GM18508 (cell line): ENCODE measurements at regions not wholly inside any gene's neighbourhood (a gene's known extent, or its start where the extent isn't known, plus 50 kb on each side); places are given as distances from the start of the nearest gene placed in this dataset.

Experiments used
- ATAC-seq: cut with Tn5 transposase; IDR thresholded peaks from one replicate; pipeline ENCODE4 v1.9.1; 2021; ENCODE audit warnings: moderate number of reproducible peaks; ENCODE audit not compliant: insufficient read depth, unreplicated experiment

DNA sequence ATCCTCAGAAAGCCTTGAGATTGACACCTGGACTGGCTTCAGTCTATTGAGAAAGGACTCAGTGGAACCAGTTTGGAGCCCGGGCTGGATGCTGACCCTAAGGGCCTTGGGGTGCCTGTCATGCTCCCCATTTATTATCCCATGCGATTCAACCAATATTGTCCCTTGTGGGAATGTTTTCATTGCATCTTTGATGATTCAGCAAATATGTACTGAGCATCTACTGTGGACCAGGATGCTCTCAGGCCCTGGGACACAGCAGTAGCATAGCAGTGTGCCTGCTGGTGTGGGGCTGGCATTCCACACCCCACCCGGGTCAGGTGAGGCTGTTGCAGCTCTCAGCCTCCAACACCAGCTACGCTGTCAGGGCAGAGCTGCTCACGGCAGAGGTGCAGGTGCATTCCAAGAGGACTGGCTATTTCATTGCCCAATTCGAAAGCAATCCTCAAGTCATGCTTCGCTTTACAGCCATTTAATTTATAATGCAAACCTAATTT is 586.0 kb downstream of the TCERG1L start:
- ATAC-seq = no peak

- ATAC-seq = no peak
Observed at GRCh38 chr10:130726996-130727725, 584.4 kb downstream of the TCERG1L start.

DNA sequence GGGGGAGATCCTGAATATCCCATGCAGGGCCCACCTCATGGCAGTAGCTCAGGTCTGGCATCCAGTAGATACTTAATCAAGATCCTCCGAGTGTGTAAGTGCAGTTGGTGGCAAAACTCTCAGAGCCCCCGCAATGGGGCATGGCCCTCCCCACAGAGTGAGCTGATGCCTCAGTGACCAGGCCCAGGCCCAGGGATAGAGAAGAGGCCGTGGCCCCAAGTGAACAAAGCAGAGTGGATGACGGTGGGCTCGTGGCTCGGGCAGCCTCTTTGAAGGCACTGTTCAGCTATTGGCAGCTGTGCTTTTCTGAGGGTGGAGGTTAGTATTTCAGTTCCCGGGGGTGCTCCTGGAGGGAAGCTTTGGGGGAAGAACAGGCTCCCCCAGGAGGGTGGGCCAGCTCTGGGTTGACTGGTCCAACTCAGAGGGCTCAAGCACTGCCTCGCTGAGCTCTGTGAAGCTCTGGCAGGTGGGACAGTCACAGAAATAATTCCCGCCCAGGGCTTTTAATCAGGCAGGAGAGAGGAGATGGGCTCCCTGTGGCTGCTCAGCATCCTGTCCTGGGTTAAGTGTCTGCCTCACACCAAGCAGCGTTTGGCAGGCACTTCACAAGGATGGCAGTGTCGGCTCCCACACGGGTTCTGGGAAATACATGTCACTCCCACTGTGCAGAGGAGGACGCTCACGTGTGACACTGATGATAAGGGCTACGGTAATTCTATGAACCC is 583.6 kb downstream of the TCERG1L start:
- no peak for ATAC-seq

- no peak for ATAC-seq
Observed at GRCh38 chr10:130728531-130729215, 582.8 kb downstream of the TCERG1L start.

GRCh38 chr10:130729876-130730275 is 581.6 kb downstream of the TCERG1L start:
- no peak for ATAC-seq

- ATAC-seq = no peak
Observed at GRCh38 chr10:130737186-130737585, 574.3 kb downstream of the TCERG1L start.

DNA sequence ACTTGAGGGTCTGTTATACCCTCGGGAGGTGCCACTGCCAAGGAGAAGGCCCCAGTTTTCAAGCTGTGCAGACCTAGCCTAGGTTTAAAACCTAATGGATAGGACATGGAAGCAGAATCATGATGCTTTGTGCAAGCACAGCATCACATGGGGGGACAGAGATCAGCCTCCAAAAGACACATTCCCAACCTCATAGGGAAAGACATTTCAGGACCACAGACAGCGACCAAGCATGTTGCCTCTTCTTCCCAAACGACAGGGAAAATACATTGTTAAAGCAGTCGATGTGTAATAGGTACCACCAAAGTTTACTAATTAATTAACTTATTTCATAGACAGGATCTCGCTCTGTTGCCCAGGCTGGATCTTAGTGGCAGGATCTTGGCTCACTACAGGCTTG is 573.9 kb downstream of the TCERG1L start:
- no peak for ATAC-seq

DNA sequence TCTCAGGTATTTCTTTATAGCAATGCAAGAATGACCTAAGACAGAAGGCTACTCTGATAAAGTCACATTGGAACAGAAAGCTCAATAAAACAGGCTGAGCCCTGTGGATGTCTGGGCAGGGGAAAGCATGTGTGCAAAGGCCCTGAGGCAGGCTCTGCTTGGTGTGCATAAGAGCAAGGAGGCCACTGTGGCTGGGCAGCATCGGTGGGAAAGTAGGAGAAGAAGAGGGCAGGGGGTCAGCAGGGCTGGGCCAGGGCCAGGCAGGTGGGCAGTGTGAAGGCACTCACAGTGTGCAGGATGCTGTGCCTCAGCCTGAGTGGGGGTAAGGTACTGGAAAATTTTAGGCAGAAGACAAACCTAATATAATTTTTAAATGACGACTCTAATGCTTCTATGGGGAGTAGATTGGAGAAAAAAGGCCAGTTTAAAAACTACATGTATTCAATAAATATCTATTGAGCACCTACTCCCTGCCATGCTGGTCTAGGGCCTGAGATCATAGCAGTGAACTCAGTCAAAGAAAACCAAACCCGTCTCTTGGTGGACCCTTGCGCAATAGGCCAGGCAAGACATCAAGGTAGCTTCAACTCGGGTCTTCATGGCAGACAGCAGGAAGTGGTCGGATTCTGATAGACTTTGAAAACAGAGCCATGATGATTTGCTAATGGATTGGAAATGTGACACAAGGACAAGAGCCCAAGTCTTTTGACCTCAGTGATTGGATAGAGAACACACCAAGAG is 572.3 kb downstream of the TCERG1L start:
- ATAC-seq = no peak

- no peak for ATAC-seq
Observed at GRCh38 chr10:130739757-130740145, 571.8 kb downstream of the TCERG1L start.

GRCh38 chr10:130740166-130740565 is 571.4 kb downstream of the TCERG1L start:
- ATAC-seq = no peak

DNA sequence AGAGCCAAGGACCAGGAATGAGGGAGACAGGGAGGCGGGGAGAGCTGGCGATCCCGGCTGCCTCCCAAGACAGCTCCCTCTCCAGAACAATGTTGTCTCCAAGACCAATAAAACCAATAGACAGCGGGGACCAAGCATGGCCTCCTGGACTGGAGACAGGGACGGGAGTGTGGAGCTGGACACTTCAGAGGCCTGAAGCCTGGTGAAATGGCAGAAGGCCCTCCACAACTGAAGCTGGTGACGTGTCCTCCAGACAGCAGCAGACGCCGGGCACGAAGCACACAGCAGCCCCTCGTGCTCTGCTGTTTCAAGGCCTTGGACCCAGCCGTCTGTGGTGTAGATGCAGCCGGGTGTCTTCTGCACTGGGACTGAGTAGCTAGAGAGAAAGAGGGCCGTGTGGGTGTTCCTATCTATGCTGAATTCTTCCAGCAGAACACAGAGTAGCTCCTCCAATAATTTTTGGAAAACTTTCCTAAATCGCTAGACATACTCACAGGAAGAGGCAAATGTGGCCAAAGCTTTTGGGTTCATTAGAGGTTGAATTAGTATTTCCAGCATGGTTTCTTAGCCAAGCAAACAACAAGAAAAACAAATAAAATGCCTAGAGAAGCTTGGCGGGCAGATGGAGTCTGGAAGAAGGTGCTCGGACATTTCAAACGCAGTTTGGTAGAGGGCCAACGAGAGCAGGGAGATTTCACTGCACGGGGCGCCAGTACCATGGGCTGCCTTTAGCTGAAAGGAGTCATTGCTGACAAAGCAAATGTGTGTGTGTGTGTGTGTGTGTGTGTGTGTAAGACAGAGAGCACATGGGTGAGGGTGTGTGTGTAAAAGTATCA is 570.4 kb downstream of the TCERG1L start:
- ATAC-seq = no peak

DNA sequence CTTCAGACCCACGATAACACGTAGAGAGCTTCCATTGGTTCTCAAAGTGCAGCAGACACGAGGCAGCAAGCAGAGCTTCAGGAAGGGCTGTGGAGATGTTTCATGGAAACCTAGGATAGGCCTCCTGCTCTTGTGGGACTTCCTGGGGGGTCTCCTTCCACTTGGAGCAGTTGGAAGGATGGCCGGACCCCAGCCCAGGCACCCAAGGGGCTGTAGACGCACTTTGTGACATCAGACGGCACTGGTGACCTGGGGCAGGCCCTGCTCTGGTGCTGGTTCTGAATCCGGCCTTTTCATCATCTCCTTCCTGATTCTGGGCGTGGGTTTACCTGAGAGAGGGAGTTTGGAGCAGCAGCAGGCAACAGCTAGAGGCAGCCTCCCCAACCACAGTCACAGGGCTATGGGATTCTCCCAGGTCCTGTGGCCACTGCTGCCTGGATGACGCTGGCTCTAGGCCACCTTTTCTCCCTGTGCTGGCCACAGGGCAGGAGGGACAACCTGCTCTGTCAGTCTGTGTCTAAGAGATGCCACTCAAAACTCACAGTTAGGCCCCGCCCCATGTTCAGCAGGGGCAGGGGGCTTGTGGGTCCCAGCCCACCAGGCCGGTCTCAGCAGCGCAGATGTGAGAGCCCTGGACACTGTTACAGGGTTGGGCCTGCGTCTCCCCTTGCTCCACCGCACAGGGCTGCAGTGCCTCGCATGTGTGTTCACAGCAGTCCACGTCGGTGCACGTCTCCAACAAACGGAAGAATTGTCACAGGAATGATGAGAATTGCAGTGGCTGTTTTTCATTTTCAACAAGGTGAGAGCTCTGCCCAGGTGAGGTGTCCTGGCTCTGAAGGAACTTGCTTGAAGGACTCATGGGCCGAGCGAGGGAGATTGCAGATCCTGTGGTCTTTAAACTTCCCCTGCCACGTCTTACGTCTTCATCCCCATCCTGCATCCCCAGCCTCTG is 569.3 kb downstream of the TCERG1L start:
- no peak for ATAC-seq

GRCh38 chr10:130742941-130743675 is 568.4 kb downstream of the TCERG1L start:
- ATAC-seq = no peak

DNA sequence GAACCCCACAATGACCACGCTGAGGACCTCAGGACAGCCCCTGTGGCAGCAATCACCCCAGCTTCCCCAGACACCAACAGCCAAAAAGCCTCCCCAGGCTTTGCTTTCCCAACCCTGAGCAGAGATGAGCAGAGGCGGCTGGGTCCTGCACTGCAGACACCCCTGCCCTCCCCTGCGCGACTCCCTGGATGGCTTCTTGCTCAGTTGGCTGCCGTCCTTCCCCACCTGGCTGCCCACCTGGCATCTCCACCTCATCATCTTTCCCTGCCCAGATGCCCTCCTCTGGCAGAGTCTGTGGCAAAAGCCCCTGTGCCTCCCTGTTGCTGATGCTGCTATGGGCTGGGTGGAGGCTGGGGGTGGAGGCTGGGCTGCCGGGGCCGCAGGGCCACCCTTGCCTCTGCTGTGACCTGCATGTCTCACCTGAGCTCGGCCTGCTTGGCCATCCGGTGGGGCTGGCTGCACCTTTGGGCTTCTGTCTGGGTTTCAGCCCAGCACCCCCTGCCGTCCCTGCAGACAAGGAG is 567.7 kb downstream of the TCERG1L start:
- ATAC-seq = no peak

DNA sequence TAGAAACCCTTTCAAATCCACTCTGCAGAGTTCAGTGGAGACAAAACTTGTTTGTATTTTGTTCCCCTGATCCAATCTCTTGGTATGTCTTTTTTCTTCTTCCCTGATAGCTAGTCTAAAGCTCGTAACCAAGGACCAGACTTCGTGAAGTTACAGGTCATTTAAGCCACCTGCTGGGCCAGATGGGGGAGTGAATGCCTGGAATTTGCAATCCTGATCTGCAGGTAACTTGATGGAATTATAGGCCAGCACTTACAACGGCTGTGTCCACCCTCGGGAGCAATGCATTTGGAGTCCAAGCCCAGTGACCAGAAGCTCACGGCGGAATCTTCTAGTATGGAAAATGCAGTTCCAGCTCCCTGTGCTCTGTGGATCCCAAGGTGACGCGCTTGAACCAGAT is 566.9 kb downstream of the TCERG1L start:
- ATAC-seq = no peak

- ATAC-seq = no peak
Observed at GRCh38 chr10:130745251-130745650, 566.3 kb downstream of the TCERG1L start.

GRCh38 chr10:130745821-130746220 is 565.7 kb downstream of the TCERG1L start:
- no peak for ATAC-seq

GRCh38 chr10:130746311-130746710 is 565.2 kb downstream of the TCERG1L start:
- ATAC-seq = no peak
